LNCaP clone FGC (cell line): ENCODE measurements at regions not wholly inside any gene's neighbourhood (a gene's known extent, or its start where the extent isn't known, plus 50 kb on each side); places are given as distances from the start of the nearest gene placed in this dataset.

ENCODE experiments used
- DNase-seq: peaks from one replicate; pipeline ENCODE4 v3.0.0-alpha.2; 2011; ENCODE audit warnings: low read depth
- H3K4me3 ChIP-seq: 2 replicates; pipeline ENCODE4 v1.5.1; 2011; ENCODE audit warnings: mild to moderate bottlenecking, low read depth, low read length, control low read depth
- CTCF ChIP-seq: IDR thresholded peaks from 2 replicates; pipeline ENCODE4 v1.5.1; 2012; ENCODE audit warnings: mild to moderate bottlenecking; ENCODE audit not compliant: control insufficient read depth, insufficient read depth; ENCODE audit errors: extremely low read depth

- no peak overlapping the region for H3K4me3 ChIP-seq
- no peak for DNase-seq
- TF ChIP-seq CTCF = no peak
These were observed 105.1 kb downstream of the MSX2 start for GRCh38 chr5:174829511-174829864.

- no peak for TF ChIP-seq CTCF
- H3K4me3 ChIP-seq = no peak overlapping the region
- no peak for DNase-seq
These were observed 104.6 kb downstream of the MSX2 start for GRCh38 chr5:174828804-174829510.

DNA sequence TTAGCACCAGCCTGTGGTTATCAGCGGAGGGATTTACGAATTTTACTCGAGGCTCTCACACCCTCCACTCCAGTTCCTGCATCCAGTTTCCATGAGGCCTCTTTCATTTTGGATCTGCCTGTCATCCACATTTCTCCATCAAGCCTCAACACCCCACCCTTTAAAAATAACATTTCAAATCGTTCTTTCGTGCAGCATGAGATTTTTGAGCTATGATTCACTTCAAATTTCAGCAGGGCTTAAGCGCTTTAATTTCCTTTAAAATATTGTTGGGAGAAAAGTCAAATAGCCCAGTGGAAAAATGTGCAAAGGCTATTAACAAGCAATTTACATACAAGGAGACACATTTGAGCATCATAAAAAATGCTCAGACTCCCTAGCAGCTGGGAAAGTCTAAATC lies 103.2 kb downstream of the MSX2 start:
- H3K4me3 ChIP-seq = no peak overlapping the region
- no peak for DNase-seq
- no peak for TF ChIP-seq CTCF

GRCh38 chr5:174825587-174825986 lies 101.2 kb downstream of the MSX2 start:
- no peak overlapping the region for H3K4me3 ChIP-seq
- no peak for TF ChIP-seq CTCF
- DNase-seq = no peak

DNA sequence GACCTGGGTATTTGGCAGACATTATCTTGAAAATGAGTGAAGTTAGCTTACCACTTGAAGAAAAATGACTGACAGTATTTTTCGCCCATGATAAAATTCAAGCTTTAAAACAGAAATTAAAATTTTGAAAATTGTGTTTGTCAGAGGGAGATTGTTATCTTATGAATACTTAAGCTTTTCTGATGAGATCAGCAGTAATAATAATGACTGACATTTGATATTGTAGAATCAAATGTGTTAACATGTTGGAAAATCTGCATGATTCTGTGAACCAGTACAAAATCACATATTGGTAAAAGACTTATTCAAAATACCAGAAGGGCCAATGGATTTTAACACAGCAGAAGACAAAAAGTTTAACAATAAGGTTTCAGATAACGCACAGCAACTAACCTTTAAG lies 94.0 kb downstream of the MSX2 start:
- no peak for DNase-seq
- H3K4me3 ChIP-seq = no peak overlapping the region
- no peak for TF ChIP-seq CTCF

DNA sequence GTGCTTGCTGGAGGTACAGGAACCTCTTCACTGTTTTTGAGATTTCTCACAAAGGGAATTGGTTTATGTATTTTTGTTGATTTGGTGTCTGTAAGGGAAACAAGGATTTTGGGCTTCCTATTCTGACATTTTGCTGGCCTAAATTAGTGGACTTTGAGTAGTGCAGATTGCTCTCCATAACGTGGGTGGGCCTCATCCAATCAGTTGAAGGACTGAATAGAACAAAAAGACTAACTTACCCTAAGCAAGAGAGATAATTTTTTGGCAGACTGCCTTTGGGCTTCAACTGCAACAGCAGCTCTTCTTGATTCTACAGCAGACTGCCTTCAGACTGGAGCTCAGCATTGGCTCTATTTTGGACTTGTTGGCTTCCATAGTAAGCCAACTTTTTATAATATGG lies 93.2 kb downstream of the MSX2 start:
- no peak for DNase-seq
- H3K4me3 ChIP-seq = no peak overlapping the region
- TF ChIP-seq CTCF = no peak

DNA sequence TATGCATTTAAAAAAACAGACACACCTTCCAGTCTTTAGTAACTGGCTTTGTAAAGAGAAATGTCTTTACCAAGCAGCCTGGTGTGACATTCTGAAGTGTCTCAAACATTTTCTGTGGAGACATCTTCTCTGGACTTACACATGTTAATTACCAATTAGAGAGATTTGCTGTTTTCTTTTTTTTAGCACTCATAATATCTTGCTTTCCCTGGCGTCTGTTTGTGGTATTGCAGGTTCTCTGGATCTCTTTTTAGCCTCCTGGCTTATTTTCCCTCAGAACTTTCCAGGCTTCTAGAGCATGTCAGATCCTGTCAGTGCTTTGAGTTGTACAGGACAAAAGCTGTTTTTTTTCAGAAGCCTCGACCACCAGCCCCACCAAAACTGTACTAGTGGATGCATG lies 92.5 kb downstream of the MSX2 start:
- no peak for TF ChIP-seq CTCF
- DNase-seq = no peak
- H3K4me3 ChIP-seq = no peak overlapping the region
